ENCODE measurements at regions not wholly inside any gene's neighbourhood (a gene's known extent, or its start where the extent isn't known, plus 50 kb on each side); places are given as distances from the start of the nearest gene placed in this dataset.

- TF ChIP-seq CTCF (IDR thresholded peaks at IDR 0.05): no peak
- no peak for TF ChIP-seq POLR2A (IDR thresholded peaks at IDR 0.05)
- TF ChIP-seq EP300 (IDR thresholded peaks at IDR 0.05): no peak
Measured at GRCh38 chr6:21663966-21664313, 70.4 kb downstream of the SOX4 start.
